Mammary epithelial cell (primary cell): ENCODE measurements at regions not wholly inside any gene's neighbourhood (a gene's known extent, or its start where the extent isn't known, plus 50 kb on each side); places are given as distances from the start of the nearest gene placed in this dataset.

Experiments used
- EZH2 ChIP-seq: IDR thresholded peaks from 2 replicates; pipeline ENCODE4 v1.6.1; 2012; ENCODE audit warnings: low read length, inconsistent platforms, borderline replicate concordance
- TF ChIP-seq, protein P1 (sequence below), 2 donors: IDR thresholded peaks in 1 of 2; conservative IDR thresholded peaks in 1 of 2; 2 replicates each; pipeline ENCODE4 v1.5.1; 2011 to 2012; ENCODE audit warnings: inconsistent platforms in 2 of 2, low read length in 2 of 2, mild to moderate bottlenecking in 2 of 2, control low read depth in 1 of 2, low read depth in 1 of 2; ENCODE audit not compliant: insufficient read depth in 1 of 2; ENCODE audit errors: extremely low read depth in 1 of 2

DNA sequence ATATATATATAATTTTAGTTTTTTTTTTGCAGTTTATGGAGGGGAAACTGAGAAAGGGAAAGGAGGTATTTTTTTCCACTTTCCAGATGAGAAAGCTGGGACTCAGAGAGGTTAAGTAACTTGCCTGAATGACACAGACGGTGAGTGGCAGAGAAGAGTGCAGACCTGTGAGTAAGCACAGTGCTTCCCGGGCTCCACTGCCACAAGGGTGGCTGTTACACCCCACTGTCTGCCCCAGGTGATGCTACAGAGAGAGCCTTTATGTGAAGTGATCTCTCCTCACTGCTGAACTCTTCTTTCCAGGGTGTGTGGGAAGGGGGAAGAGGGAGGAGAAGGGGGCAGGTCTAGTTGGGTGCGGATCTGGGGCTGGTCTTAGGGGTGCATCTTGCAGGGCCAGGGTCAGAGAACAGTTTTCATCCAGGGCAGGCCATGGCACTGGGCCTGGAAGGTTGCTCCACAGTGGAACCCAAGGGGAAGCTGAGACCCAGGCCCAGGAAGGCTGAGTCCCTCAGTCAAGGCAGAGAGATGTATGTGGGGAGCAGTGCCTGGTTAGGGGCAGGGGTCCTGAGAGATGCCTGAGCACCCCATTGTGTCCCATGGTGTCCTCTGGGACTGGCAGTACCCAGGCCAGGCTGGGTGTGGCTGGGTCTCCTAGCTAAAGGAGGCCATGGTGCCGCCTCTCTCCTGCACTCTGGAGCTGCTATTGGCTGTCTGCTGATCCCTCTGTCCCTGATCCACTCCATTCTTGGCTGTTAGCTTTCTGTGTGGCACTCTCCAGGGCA is 357.5 kb downstream of the PTPRU start:
- TF ChIP-seq, protein P1, sequence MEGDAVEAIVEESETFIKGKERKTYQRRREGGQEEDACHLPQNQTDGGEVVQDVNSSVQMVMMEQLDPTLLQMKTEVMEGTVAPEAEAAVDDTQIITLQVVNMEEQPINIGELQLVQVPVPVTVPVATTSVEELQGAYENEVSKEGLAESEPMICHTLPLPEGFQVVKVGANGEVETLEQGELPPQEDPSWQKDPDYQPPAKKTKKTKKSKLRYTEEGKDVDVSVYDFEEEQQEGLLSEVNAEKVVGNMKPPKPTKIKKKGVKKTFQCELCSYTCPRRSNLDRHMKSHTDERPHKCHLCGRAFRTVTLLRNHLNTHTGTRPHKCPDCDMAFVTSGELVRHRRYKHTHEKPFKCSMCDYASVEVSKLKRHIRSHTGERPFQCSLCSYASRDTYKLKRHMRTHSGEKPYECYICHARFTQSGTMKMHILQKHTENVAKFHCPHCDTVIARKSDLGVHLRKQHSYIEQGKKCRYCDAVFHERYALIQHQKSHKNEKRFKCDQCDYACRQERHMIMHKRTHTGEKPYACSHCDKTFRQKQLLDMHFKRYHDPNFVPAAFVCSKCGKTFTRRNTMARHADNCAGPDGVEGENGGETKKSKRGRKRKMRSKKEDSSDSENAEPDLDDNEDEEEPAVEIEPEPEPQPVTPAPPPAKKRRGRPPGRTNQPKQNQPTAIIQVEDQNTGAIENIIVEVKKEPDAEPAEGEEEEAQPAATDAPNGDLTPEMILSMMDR (conservative IDR thresholded peaks at IDR 0.05 in 1 of 2, IDR thresholded peaks at IDR 0.05 in 1 of 2; ENCODE audit: extremely low read depth in 1 of 2, insufficient read depth in 1 of 2, low read depth in 1 of 2, low read length in 2 of 2) = no peak
- TF ChIP-seq EZH2 = no peak
